AG08396 (cell line): ENCODE measurements at regions not wholly inside any gene's neighbourhood (a gene's known extent, or its start where the extent isn't known, plus 50 kb on each side); places are given as distances from the start of the nearest gene placed in this dataset.

Source experiments
- DNase-seq: peaks from one replicate; pipeline ENCODE4 v3.0.0; 2012; ENCODE audit warnings: low spot score, mixed read lengths

DNA sequence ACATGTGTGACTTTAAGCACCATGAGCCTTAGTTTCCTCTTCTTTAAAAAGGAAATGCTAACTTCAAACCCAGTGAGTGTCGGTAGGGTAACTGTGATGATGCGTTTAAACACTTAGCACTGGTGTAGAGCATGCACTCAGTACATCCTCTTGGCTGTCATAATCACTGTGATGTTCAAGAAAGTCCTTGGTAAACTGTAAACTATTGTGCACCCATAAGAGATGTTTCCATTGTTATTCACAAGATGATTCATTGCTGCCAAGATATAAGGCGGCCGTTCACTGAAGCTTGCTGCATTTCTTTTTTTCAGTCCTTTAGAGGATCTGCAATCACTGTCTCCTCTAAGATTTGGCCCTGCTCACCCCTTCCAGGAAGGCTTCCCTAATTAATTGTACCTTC, 61.8 kb upstream of the DAB1 start:
- DNase-seq: peak; percentile 8

DNA sequence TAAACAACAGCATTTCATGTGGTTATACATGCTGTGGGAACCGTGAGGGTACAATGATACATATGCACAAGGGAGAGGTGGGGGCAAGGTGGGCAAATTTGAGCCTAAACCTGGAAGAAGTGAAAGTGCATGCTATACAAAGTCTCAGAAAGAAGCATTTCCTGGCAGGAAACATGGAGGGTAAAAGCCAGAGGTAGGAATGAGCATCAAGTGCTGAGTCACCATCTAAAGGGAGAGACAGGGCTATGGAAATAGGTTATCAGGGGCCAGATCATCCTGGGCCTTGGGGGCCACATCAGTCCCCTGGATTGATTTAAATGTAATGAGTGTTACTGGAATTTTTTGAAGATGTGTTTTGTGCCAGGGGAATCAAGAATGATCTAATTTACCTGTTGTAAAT, 60.1 kb upstream of the DAB1 start:
- DNase-seq: no peak

DNA sequence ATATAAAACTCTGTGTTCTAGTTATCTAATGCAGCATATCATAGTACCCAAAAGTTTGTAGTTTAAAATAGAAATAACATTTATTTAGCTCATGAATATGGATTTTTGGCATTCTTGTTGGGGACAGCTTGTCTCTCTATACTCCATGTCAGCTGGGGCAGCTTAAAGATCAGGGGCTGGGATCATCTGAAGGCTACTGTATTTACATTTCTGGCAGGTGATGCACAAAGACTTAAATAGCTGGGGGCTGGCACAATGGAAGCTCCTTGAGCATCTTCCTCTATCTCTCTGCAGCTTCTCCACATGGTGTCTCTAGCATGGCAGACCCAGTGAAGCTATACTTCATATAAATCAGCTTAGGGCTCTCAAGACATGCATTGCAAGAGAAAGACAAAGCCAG, 55.6 kb upstream of the DAB1 start:
- no peak for DNase-seq

DNA sequence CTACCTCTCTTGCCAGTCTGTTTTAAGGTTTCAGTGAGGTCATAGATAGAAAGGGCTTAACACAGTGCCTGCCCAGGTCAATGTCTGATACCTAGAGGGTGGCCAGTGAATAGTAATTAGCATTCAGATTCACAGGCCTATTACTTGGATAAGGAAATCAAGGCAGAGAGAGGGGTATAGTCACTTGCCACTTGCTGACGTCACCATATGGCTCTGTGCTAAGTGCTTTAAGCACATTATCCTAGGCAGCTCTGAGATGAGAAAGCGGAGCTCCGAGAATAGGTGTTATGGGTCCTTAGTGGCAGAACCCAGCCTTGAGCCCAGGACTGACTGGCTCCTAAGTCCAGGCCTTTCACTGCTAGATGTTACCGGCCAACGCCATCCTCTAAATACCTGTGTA, 51.5 kb upstream of the DAB1 start:
- DNase-seq: no peak

DNA sequence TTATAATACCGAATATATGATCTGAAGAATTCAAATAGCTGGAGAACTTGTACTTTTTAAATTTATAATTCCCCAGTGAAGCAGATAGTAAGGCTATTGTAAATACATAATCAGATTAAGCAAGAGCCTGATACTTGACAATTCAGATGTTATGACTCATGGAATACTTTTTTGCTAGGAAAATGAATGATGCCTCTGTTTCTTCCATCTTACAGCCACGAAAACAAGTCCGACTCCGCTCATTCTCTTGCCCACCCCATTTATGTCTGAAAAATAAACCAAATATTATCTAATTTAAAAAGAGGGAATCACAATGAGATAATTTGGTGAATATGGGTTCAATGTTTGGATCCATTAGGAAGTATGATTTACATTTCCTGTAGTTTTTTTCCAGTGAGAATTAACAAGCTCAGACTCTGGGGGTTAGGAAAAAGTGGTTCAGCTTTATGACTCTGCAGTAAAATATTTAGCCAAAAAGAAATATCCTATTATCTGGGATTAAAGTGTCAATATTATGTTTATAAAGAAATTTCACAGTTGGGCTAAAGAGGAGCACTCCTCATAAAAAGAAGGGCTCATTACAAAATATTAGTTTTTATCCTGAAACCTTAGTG, 50.4 kb upstream of the DAB1 start:
- peak; percentile 15 for DNase-seq
